ENCODE measurements at regions not wholly inside any gene's neighbourhood (a gene's known extent, or its start where the extent isn't known, plus 50 kb on each side); places are given as distances from the start of the nearest gene placed in this dataset.
A peak's percentile ranks its signal among the peaks of the same experiment; 100 is the strongest.

GRCh38 chr13:73136776-73137175 lies 78.0 kb downstream of the KLF5 start:
- ATAC-seq (ENCODE audit: low read depth) (no peak), DNase-seq (peak; percentile 21)
- Histone ChIP-seq H2AFZ (replicated peaks; ENCODE audit: low read length, poor library complexity) (no peak overlapping the region), H3K23ac (ENCODE audit: low read depth, low read length) (no peak overlapping the region), H2BK5ac (ENCODE audit: low read depth, low read length, poor library complexity, severe bottlenecking) (no peak overlapping the region), H3K9me1 (ENCODE audit: insufficient read depth, low read length) (peaks cover 18% of the 10 kb centered on the region), H3K4me3 (ENCODE audit: insufficient read depth, low read depth, low read length) (no peak overlapping the region), H3K56ac (ENCODE audit: extremely low read depth, insufficient read depth, low read length) (no peak overlapping the region), H3K36me3 (ENCODE audit: control insufficient read depth, insufficient read depth, low read length) (no peaks in the 10 kb centered on the region), H3K27ac (ENCODE audit: insufficient read depth, low read length) (no peak overlapping the region), H4K91ac (ENCODE audit: insufficient read depth, low read depth, low read length) (no peak overlapping the region; the same call in 1 of the 2 replicates), H2BK120ac (ENCODE audit: low read depth, low read length) (peak overlapping the region; percentile 65), H4K20me1 (ENCODE audit: insufficient read depth, low read length) (no peaks in the 10 kb centered on the region), H2AK5ac (ENCODE audit: low read depth, low read length) (no peak overlapping the region), H3K18ac (ENCODE audit: low read depth, low read length) (peak overlapping the region; percentile 56; the same call in 1 of the 2 replicates), H3K4me2 (ENCODE audit: low read depth, low read length) (no peak overlapping the region), H3K9ac (ENCODE audit: low read depth, low read length) (no peak overlapping the region), H3K9me3 (ENCODE audit: control insufficient read depth, insufficient read depth, low read length) (no peaks in the 10 kb centered on the region), H3K4me1 (ENCODE audit: control insufficient read depth, insufficient read depth, low read length) (peaks cover 10% of the 10 kb centered on the region), H3K27me3 (ENCODE audit: control insufficient read depth, insufficient read depth, low read length) (no peaks in the 10 kb centered on the region), H3K14ac (replicated peaks; ENCODE audit: low read depth, low read length) (no peak overlapping the region), H2AK9ac (replicated peaks; ENCODE audit: low read depth, low read length, poor library complexity) (no peak overlapping the region), H2BK20ac (ENCODE audit: low read depth, low read length) (peak overlapping the region; percentile 57), H3K4ac (ENCODE audit: low read depth, low read length) (0 out of 2 replicates have a peak overlapping the region, but pooled peaks have one; percentile 8), H3K79me1 (ENCODE audit: low read depth in 1 of 2, low read length in 2 of 2) (no peaks in the 10 kb centered on the region), H4K8ac (ENCODE audit: low read depth in 2 of 2, low read length in 2 of 2) (0 out of 4 replicates have a peak overlapping the region, but pooled peaks of 1 of the 2 experiments have one; percentile 9), H4K5ac (ENCODE audit: low read depth, low read length) (peak overlapping the region; percentile 50; the same call in 1 of the 2 replicates), H2BK15ac (ENCODE audit: low read depth, low read length) (peak overlapping the region; percentile 42)
- in situ Hi-C loops (cut with MboI; ENCODE audit: low sequenced_read_pairs) (no loop called here), intact Hi-C loops (cut with micrococcal nuclease) (loop anchor here (5.0 to 10.0 kb wide), 3 partner anchors 74 to 571 kb away; no protein-coding TSS in a partner anchor), dilution Hi-C loops (cut with HindIII; ENCODE audit: low sequenced_read_pairs, unreplicated experiment) (no loop called here)
- ChIA-PET CTCF (no interaction called here), POLR2A (ENCODE audit: unreplicated experiment) (no interaction called here)
- no peak for TF ChIP-seq FOS (IDR thresholded peaks at IDR 0.05; ENCODE audit: low read depth, low read length)
- no peak for TF ChIP-seq BHLHE40 (IDR thresholded peaks at IDR 0.05; ENCODE audit: low read depth, low read length)
- no peak for TF ChIP-seq RCOR1 (IDR thresholded peaks at IDR 0.05; ENCODE audit: insufficient replicate concordance, low read length)
- TF ChIP-seq CEBPB (IDR thresholded peaks at IDR 0.05; ENCODE audit: low read depth, low read length) = no peak
- no peak for TF ChIP-seq SMC3 (IDR thresholded peaks at IDR 0.05; ENCODE audit: low read depth, low read length)
- TF ChIP-seq CHD1 (IDR thresholded peaks at IDR 0.05; ENCODE audit: low read depth, low read length) = no peak
- no peak for TF ChIP-seq POLR2A (IDR thresholded peaks at IDR 0.05; ENCODE audit: low read depth, low read length)
- TF ChIP-seq, protein P1, sequence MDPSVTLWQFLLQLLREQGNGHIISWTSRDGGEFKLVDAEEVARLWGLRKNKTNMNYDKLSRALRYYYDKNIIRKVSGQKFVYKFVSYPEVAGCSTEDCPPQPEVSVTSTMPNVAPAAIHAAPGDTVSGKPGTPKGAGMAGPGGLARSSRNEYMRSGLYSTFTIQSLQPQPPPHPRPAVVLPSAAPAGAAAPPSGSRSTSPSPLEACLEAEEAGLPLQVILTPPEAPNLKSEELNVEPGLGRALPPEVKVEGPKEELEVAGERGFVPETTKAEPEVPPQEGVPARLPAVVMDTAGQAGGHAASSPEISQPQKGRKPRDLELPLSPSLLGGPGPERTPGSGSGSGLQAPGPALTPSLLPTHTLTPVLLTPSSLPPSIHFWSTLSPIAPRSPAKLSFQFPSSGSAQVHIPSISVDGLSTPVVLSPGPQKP (IDR thresholded peaks at IDR 0.05; ENCODE audit: borderline replicate concordance, low read depth, low read length) = no peak
- no peak for TF ChIP-seq MAZ (IDR thresholded peaks at IDR 0.05; ENCODE audit: borderline replicate concordance, low read depth, low read length)
- no peak for TF ChIP-seq RFX5 (IDR thresholded peaks at IDR 0.05; ENCODE audit: low read depth, low read length)
- TF ChIP-seq, protein P2, sequence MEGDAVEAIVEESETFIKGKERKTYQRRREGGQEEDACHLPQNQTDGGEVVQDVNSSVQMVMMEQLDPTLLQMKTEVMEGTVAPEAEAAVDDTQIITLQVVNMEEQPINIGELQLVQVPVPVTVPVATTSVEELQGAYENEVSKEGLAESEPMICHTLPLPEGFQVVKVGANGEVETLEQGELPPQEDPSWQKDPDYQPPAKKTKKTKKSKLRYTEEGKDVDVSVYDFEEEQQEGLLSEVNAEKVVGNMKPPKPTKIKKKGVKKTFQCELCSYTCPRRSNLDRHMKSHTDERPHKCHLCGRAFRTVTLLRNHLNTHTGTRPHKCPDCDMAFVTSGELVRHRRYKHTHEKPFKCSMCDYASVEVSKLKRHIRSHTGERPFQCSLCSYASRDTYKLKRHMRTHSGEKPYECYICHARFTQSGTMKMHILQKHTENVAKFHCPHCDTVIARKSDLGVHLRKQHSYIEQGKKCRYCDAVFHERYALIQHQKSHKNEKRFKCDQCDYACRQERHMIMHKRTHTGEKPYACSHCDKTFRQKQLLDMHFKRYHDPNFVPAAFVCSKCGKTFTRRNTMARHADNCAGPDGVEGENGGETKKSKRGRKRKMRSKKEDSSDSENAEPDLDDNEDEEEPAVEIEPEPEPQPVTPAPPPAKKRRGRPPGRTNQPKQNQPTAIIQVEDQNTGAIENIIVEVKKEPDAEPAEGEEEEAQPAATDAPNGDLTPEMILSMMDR (conservative IDR thresholded peaks at IDR 0.05; ENCODE audit: low read depth, low read length) = no peak
- no peak for TF ChIP-seq MXI1 (IDR thresholded peaks at IDR 0.05; ENCODE audit: borderline replicate concordance, low read depth, low read length)
- TF ChIP-seq USF2 (IDR thresholded peaks at IDR 0.05; ENCODE audit: low read depth, low read length) = no peak
- no peak for TF ChIP-seq MAFK (IDR thresholded peaks at IDR 0.05; ENCODE audit: low read depth, low read length)
- TF ChIP-seq NFE2L2 (IDR thresholded peaks at IDR 0.05; ENCODE audit: low read depth, low read length) = no peak
- no peak for TF ChIP-seq RAD21 (IDR thresholded peaks at IDR 0.05; ENCODE audit: low read length)
- WGBS, 2 experiments (ENCODE audit: extremely low coverage in 2 of 2, insufficient read length in 1 of 2) = 80% methylated on average over 1 of the region's 2 CpGs; no CpG with 5 or more reads in 1 of the 2 experiments
- no TSS peak for BruUV-seq (replicated peaks)
